ENCODE measurements at regions not wholly inside any gene's neighbourhood (a gene's known extent, or its start where the extent isn't known, plus 50 kb on each side); places are given as distances from the start of the nearest gene placed in this dataset.

GRCh38 chr10:3538656-3539531 is 246.1 kb downstream of the KLF6 start:
- DNase-seq (ENCODE audit: low read depth): no peak

- no peak for DNase-seq (ENCODE audit: low read depth)
Observed at GRCh38 chr10:3538291-3538655, 246.7 kb downstream of the KLF6 start.

- no peak for DNase-seq (ENCODE audit: low read depth)
Observed at GRCh38 chr10:3537518-3537917, 247.5 kb downstream of the KLF6 start.

- DNase-seq (ENCODE audit: low read depth): no peak
Observed at GRCh38 chr10:3535001-3535400, 250.0 kb downstream of the KLF6 start.

GRCh38 chr10:3534433-3534832 is 250.6 kb downstream of the KLF6 start:
- no peak for DNase-seq (ENCODE audit: low read depth)

GRCh38 chr10:3533296-3533695 is 251.7 kb downstream of the KLF6 start:
- DNase-seq (ENCODE audit: low read depth): no peak

- no peak for DNase-seq (ENCODE audit: low read depth)
Observed at GRCh38 chr10:3532644-3533043, 252.4 kb downstream of the KLF6 start.

GRCh38 chr10:3531670-3532069 is 253.3 kb downstream of the KLF6 start:
- DNase-seq (ENCODE audit: low read depth): no peak

- DNase-seq (ENCODE audit: low read depth): no peak
Observed at GRCh38 chr10:3530783-3531645, 254.0 kb downstream of the KLF6 start.

GRCh38 chr10:3530346-3530745 is 254.7 kb downstream of the KLF6 start:
- DNase-seq (ENCODE audit: low read depth): no peak

GRCh38 chr10:3529691-3530090 is 255.3 kb downstream of the KLF6 start:
- DNase-seq (ENCODE audit: low read depth): no peak

- no peak for DNase-seq (ENCODE audit: low read depth)
Observed at GRCh38 chr10:3528823-3529403, 256.1 kb downstream of the KLF6 start.

- DNase-seq (ENCODE audit: low read depth): no peak
Observed at GRCh38 chr10:3528271-3528670, 256.7 kb downstream of the KLF6 start.

GRCh38 chr10:3527869-3528268 is 257.1 kb downstream of the KLF6 start:
- DNase-seq (ENCODE audit: low read depth): no peak

GRCh38 chr10:3526727-3527501 is 258.1 kb downstream of the KLF6 start:
- DNase-seq (ENCODE audit: low read depth): no peak

- no peak for DNase-seq (ENCODE audit: low read depth)
Observed at GRCh38 chr10:3525832-3526449, 259.1 kb downstream of the KLF6 start.

- DNase-seq (ENCODE audit: low read depth): no peak
Observed at GRCh38 chr10:3524086-3524960, 260.7 kb downstream of the KLF6 start.

GRCh38 chr10:3523309-3524050 is 261.5 kb downstream of the KLF6 start:
- no peak for DNase-seq (ENCODE audit: low read depth)

GRCh38 chr10:3516923-3517255 is 268.1 kb downstream of the KLF6 start:
- no peak for DNase-seq (ENCODE audit: low read depth)
